Endodermal cell (in vitro differentiated cells): ENCODE measurements at regions not wholly inside any gene's neighbourhood (a gene's known extent, or its start where the extent isn't known, plus 50 kb on each side); places are given as distances from the start of the nearest gene placed in this dataset.
A peak's percentile ranks its signal among the peaks of the same experiment; 100 is the strongest.

ENCODE experiments used
- DNase-seq: peaks from one replicate; pipeline ENCODE4 v3.0.0-alpha.2; 2017
- H3K27ac ChIP-seq: 2 replicates; pipeline ENCODE4 v1.5.1; 2013; ENCODE audit warnings: mild to moderate bottlenecking, low read depth, low read length, moderate library complexity
- H3K27me3 ChIP-seq: 2 replicates; pipeline ENCODE4 v1.6.1; 2013; ENCODE audit warnings: mild to moderate bottlenecking, low read length, moderate library complexity; ENCODE audit not compliant: insufficient read depth, control insufficient read depth, poor library complexity, severe bottlenecking
- H3K36me3 ChIP-seq: 2 replicates; pipeline ENCODE4 v1.7.0; 2013; ENCODE audit warnings: mild to moderate bottlenecking, low read length, moderate library complexity; ENCODE audit not compliant: control insufficient read depth, insufficient read depth
- H3K4me1 ChIP-seq: one replicate; pipeline ENCODE4 v1.7.0; 2013; ENCODE audit warnings: low read length; ENCODE audit not compliant: control insufficient read depth, insufficient read depth
- H3K4me3 ChIP-seq: 2 replicates; pipeline ENCODE4 v1.5.1; 2013; ENCODE audit warnings: mild to moderate bottlenecking, low read length, moderate library complexity
- H3K9ac ChIP-seq: 2 replicates; pipeline ENCODE4 v1.6.1; 2013; ENCODE audit warnings: mild to moderate bottlenecking, low read length, moderate library complexity; ENCODE audit not compliant: poor library complexity, severe bottlenecking; ENCODE audit errors: extremely low read depth
- H3K9me3 ChIP-seq: 2 replicates; pipeline ENCODE4 v1.6.1; 2013; ENCODE audit warnings: mild to moderate bottlenecking, low read length, moderate library complexity; ENCODE audit not compliant: control insufficient read depth
- H3K27ac Mint-ChIP-seq: 2 replicates; pipeline ENCODE4 v1.8.0; 2020; ENCODE audit warnings: mixed read lengths
- H3K27me3 Mint-ChIP-seq: 2 replicates; pipeline ENCODE4 v1.8.0; 2021; ENCODE audit warnings: mild to moderate bottlenecking, mixed read lengths; ENCODE audit not compliant: insufficient read depth
- H3K36me3 Mint-ChIP-seq: 2 replicates; pipeline ENCODE4 v1.8.0; 2020; ENCODE audit warnings: low read depth, mixed read lengths
- H3K4me1 Mint-ChIP-seq: 2 replicates; pipeline ENCODE4 v1.8.0; 2020; ENCODE audit warnings: mixed read lengths
- H3K4me3 Mint-ChIP-seq: 2 replicates; pipeline ENCODE4 v1.8.0; 2020; ENCODE audit warnings: mild to moderate bottlenecking, moderate library complexity, mixed read lengths
- H3K9me3 Mint-ChIP-seq: 2 replicates; pipeline ENCODE4 v1.8.0; 2020; ENCODE audit warnings: mild to moderate bottlenecking, mixed read lengths
- CTCF ChIP-seq: fragments of 200-600 bp; sonication (generic); conservative IDR thresholded peaks from 2 replicates; pipeline ENCODE4 v1.5.0; 2021; ENCODE audit warnings: antibody characterized with exemption, mild to moderate bottlenecking
- WGBS, 2 experiments: methylation state at CpG; one replicate each; pipeline versions ENCODE4 v1.1.5 to v1.1.7; 2013; ENCODE audit warnings: missing lambda C conversion rate in 2 of 2, mixed read lengths in 1 of 2; ENCODE audit not compliant: insufficient coverage in 1 of 2, insufficient read length in 1 of 2; 5-methylcytosine and 5-hydroxymethylcytosine counted together

DNA sequence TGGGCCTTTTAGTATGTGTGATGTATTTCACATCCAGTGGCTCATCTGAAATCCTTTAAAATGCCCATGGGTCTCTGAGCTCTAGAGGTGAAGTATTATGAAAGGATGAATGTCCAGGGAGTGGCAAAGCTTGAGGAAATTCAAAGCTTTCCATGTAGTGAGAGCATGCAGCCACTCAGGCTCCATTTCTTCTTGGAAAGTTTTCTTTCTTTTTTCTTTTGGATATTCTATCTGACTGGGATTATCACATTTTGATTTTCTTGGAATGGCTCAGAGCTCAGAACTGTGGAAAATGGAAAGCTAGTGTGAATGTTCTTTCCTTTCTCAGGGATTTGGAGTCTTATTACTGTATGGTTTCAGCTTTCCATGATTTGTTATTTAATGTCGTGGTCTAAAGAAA, 397.4 kb downstream of the CD109 start:
- H3K27me3 ChIP-seq, result no peaks in the 10 kb centered on the region
- H3K27me3 Mint-ChIP-seq, result no peaks in the 10 kb centered on the region
- no peak overlapping the region for H3K4me3 Mint-ChIP-seq
- no CpG with 5 or more reads among the region's 1 CpG for WGBS, 2 experiments
- no peaks in the 10 kb centered on the region for H3K36me3 Mint-ChIP-seq
- no peak overlapping the region for H3K4me3 ChIP-seq
- H3K9me3 Mint-ChIP-seq, result no peaks in the 10 kb centered on the region
- no peak for DNase-seq
- H3K27ac ChIP-seq, result no peak overlapping the region
- H3K4me1 Mint-ChIP-seq, result no peaks in the 10 kb centered on the region
- no peaks in the 10 kb centered on the region for H3K9me3 ChIP-seq
- H3K9ac ChIP-seq, result no peak overlapping the region
- H3K36me3 ChIP-seq, result no peaks in the 10 kb centered on the region
- no peak overlapping the region for H3K27ac Mint-ChIP-seq
- no peak for TF ChIP-seq CTCF
- no peaks in the 10 kb centered on the region for H3K4me1 ChIP-seq

GRCh38 chr6:74091794-74092157, 395.8 kb downstream of the CD109 start:
- H3K27me3 ChIP-seq, result no peaks in the 10 kb centered on the region
- H3K4me3 ChIP-seq, result no peak overlapping the region
- no peak for TF ChIP-seq CTCF
- no peaks in the 10 kb centered on the region for H3K9me3 Mint-ChIP-seq
- no peaks in the 10 kb centered on the region for H3K9me3 ChIP-seq
- no peak overlapping the region for H3K27ac Mint-ChIP-seq
- no peak for DNase-seq
- H3K27ac ChIP-seq, result no peak overlapping the region
- no peaks in the 10 kb centered on the region for H3K4me1 ChIP-seq
- H3K9ac ChIP-seq, result no peak overlapping the region
- no peaks in the 10 kb centered on the region for H3K36me3 Mint-ChIP-seq
- H3K36me3 ChIP-seq, result no peaks in the 10 kb centered on the region
- H3K4me3 Mint-ChIP-seq, result no peak overlapping the region
- 51 to 67% methylated on average over 3 to 5 of the region's 5 CpGs for WGBS, 2 experiments
- no peaks in the 10 kb centered on the region for H3K27me3 Mint-ChIP-seq
- H3K4me1 Mint-ChIP-seq, result no peaks in the 10 kb centered on the region

GRCh38 chr6:74091136-74091793, 395.3 kb downstream of the CD109 start:
- TF ChIP-seq CTCF, result peak; percentile 86
- no peak overlapping the region for H3K27ac Mint-ChIP-seq

More at GRCh38 chr6:74091136-74091793, 395.3 kb downstream of the CD109 start:
- H3K4me3 ChIP-seq, result no peak overlapping the region
- H3K27ac ChIP-seq, result no peak overlapping the region
- H3K4me1 ChIP-seq, result no peaks in the 10 kb centered on the region
- H3K9ac ChIP-seq, result no peak overlapping the region
- DNase-seq, result no peak
- no peaks in the 10 kb centered on the region for H3K27me3 ChIP-seq
- Mint-ChIP-seq H3K27me3 (no peaks in the 10 kb centered on the region), H3K9me3 (no peaks in the 10 kb centered on the region), H3K4me1 (no peaks in the 10 kb centered on the region), H3K36me3 (no peaks in the 10 kb centered on the region), H3K4me3 (no peak overlapping the region)
- no peaks in the 10 kb centered on the region for H3K36me3 ChIP-seq
- no peaks in the 10 kb centered on the region for H3K9me3 ChIP-seq
- WGBS, 2 experiments, result 80% methylated on average over 4 to 8 of the region's 8 CpGs
